Spinal cord (tissue), 9 donors: ENCODE measurements at regions not wholly inside any gene's neighbourhood (a gene's known extent, or its start where the extent isn't known, plus 50 kb on each side); places are given as distances from the start of the nearest gene placed in this dataset.

ENCODE experiments used
- DNase-seq, 6 donors: peaks; one replicate each; pipeline versions ENCODE4 v3.0.0 to v3.0.0-alpha.2; 2013 to 2015; ENCODE audit warnings: low spot score in 6 of 6, low read depth in 4 of 6
- H3K27ac ChIP-seq: one replicate; pipeline ENCODE4 v1.5.1; 2013; ENCODE audit warnings: low read depth, low read length, control low read depth
- H3K27me3 ChIP-seq: one replicate; pipeline ENCODE4 v1.6.1; 2013; ENCODE audit warnings: low read length; ENCODE audit not compliant: control insufficient read depth, insufficient read depth
- H3K36me3 ChIP-seq: one replicate; pipeline ENCODE4 v1.6.1; 2013; ENCODE audit warnings: low read length; ENCODE audit not compliant: control insufficient read depth, insufficient read depth
- H3K4me1 ChIP-seq: one replicate; pipeline ENCODE4 v1.6.1; 2013; ENCODE audit warnings: low read length; ENCODE audit not compliant: control insufficient read depth, insufficient read depth
- H3K4me3 ChIP-seq: one replicate; pipeline ENCODE4 v1.5.1; 2013; ENCODE audit warnings: low read depth, low read length, control low read depth
- H3K9me3 ChIP-seq: one replicate; pipeline ENCODE4 v1.6.1; 2013; ENCODE audit warnings: low read length; ENCODE audit not compliant: control insufficient read depth, insufficient read depth
- WGBS: methylation state at CpG from one replicate; pipeline ENCODE4 v1.1.5; 2013; ENCODE audit warnings: missing lambda C conversion rate; ENCODE audit not compliant: insufficient coverage; 5-methylcytosine and 5-hydroxymethylcytosine counted together
- donor health status: healthy.

DNA sequence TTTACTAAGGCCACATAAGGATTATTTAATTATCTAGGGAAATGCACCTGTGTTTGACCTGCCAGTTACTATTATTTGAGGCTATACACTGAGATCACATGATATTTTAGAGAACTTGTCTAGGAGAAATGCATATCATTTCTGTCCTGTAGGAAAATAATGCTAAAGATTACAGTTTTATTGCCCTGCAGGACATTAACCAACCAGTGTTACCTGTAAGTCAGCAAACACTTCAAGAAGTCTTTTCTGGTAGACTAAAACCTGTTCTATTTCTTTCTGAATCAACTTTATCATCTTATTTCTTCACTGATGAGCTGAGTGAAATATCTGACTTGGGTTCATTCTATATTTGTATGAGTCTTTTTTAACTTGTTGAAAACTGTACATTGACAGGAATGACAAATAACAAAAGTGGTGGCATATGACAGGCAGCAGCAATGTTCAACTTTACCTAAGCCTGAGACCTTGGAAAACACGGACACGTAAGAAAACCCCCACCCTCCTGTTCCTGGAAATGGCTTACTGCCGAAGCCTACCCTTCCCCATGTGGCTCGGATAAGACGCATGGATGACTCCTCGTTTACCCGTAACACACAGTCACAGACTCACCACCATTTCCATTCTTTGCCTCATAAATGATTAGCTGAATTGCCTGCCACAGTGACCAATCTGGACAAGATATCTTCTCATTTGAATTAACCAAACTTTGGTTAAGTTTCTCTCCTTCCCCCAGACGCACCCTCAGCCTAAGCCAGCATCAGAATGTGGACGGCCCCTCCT is 118.0 kb upstream of the CD93 start:
- H3K9me3 ChIP-seq, result no peaks in the 10 kb centered on the region
- H3K27ac ChIP-seq, result no peak overlapping the region
- H3K4me3 ChIP-seq, result no peak overlapping the region
- H3K36me3 ChIP-seq, result no peaks in the 10 kb centered on the region
- DNase-seq, result no peak
- H3K4me1 ChIP-seq, result peaks cover 30% of the 10 kb centered on the region
- H3K27me3 ChIP-seq, result peaks cover 2% of the 10 kb centered on the region
- WGBS, result 61% methylated on average over 9 of the region's 9 CpGs

GRCh38 chr20:23203310-23203709 is 117.2 kb upstream of the CD93 start:
- no peak overlapping the region for H3K27ac ChIP-seq
- DNase-seq, result peak in 1 of 6 donors; percentile 54
- no peaks in the 10 kb centered on the region for H3K9me3 ChIP-seq
- H3K4me1 ChIP-seq, result peaks cover 30% of the 10 kb centered on the region
- WGBS, result 61% methylated on average over 2 of the region's 2 CpGs
- no peaks in the 10 kb centered on the region for H3K36me3 ChIP-seq
- peaks cover 2% of the 10 kb centered on the region for H3K27me3 ChIP-seq
- no peak overlapping the region for H3K4me3 ChIP-seq

- no peaks in the 10 kb centered on the region for H3K36me3 ChIP-seq
- no peak overlapping the region for H3K4me3 ChIP-seq
- H3K27me3 ChIP-seq, result peaks cover 2% of the 10 kb centered on the region
- no peak overlapping the region for H3K27ac ChIP-seq
- H3K4me1 ChIP-seq, result peaks cover 25% of the 10 kb centered on the region
- no peaks in the 10 kb centered on the region for H3K9me3 ChIP-seq
- 88% methylated on average over 6 of the region's 6 CpGs for WGBS
- DNase-seq, result no peak
Measured at GRCh38 chr20:23201658-23202057, 115.5 kb upstream of the CD93 start.

DNA sequence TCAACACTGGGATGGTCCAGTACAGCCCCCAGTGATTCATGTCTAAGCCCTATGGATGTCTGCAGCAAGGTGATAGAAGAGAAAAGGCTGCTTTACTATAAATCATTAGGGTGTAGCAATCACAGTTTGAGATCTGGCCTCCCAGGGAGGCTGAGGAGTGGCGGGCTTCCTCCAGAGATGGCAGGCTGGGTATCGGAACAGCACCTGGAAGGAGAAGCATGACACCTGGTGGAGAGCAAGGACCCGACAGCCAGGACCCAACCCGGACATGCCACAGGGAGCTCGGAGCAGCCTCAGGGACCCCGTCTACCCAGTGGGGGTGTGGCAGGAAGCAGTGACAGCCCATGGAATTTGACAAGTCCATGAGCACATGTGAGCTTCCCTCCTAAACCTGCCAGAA is 114.8 kb upstream of the CD93 start:
- no peak for DNase-seq
- peaks cover 2% of the 10 kb centered on the region for H3K27me3 ChIP-seq
- no peak overlapping the region for H3K27ac ChIP-seq
- 58% methylated on average over 6 of the region's 6 CpGs for WGBS
- no peaks in the 10 kb centered on the region for H3K9me3 ChIP-seq
- H3K4me1 ChIP-seq, result peaks cover 18% of the 10 kb centered on the region
- no peak overlapping the region for H3K4me3 ChIP-seq
- H3K36me3 ChIP-seq, result no peaks in the 10 kb centered on the region

DNA sequence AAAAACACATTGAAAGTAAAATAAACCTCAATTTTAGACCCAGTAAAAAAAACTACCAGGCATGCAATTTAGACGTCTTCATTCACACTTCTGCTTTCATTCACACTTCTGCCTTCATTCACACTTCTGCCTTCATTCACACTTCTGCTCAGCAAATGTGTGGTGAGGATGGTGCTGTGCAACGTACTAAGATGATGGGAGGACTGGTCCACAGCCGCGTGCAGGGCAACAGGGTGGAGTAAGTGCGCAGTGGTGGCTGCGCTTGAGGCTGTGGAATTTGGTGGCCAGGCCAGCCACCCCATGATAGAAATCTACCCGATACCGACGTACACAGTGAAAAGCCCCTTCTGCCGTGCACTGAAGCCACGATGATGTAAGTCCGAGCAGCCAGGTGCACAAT is 114.3 kb upstream of the CD93 start:
- H3K27ac ChIP-seq, result no peak overlapping the region
- WGBS, result 94% methylated on average over 11 of the region's 12 CpGs
- no peaks in the 10 kb centered on the region for H3K9me3 ChIP-seq
- H3K36me3 ChIP-seq, result no peaks in the 10 kb centered on the region
- DNase-seq, result no peak
- H3K27me3 ChIP-seq, result peaks cover 2% of the 10 kb centered on the region
- H3K4me1 ChIP-seq, result peaks cover 13% of the 10 kb centered on the region
- H3K4me3 ChIP-seq, result no peak overlapping the region

- 57% methylated on average over 1 of the region's 3 CpGs for WGBS
- Histone ChIP-seq H3K36me3 (no peaks in the 10 kb centered on the region), H3K27me3 (no peaks in the 10 kb centered on the region), H3K4me3 (no peak overlapping the region), H3K27ac (no peak overlapping the region), H3K4me1 (peaks cover 2% of the 10 kb centered on the region), H3K9me3 (no peaks in the 10 kb centered on the region)
- DNase-seq, result no peak
Measured at GRCh38 chr20:23199356-23199755, 113.2 kb upstream of the CD93 start.

- Histone ChIP-seq H3K4me1 (no peaks in the 10 kb centered on the region), H3K27ac (no peak overlapping the region), H3K27me3 (no peaks in the 10 kb centered on the region), H3K4me3 (no peak overlapping the region), H3K9me3 (no peaks in the 10 kb centered on the region), H3K36me3 (no peaks in the 10 kb centered on the region)
- no peak for DNase-seq
Measured at GRCh38 chr20:23198815-23199214, 112.7 kb upstream of the CD93 start.

DNA sequence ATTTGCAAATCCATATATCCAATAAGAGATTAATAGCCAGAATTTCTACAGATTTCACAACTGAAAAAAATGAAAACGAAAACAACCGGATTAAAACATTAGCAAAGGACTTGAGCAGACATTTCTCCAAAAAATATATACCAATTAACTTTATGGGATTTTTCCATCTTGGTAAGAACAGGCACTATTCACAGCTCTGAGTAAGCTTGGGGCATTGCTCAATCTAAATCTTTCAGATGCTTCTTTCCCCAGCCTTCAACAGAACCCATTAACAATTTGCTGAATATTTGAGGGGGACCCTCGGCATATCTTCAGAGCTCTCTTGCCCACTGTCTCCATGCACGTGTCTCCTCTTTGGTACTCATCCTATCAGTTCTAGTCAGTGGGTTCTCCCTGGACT is 111.7 kb upstream of the CD93 start:
- WGBS, result 84% methylated on average over 4 of the region's 4 CpGs
- no peaks in the 10 kb centered on the region for H3K4me1 ChIP-seq

GRCh38 chr20:23195636-23196035 is 109.5 kb upstream of the CD93 start:
- Histone ChIP-seq H3K4me3 (no peak overlapping the region), H3K27me3 (no peaks in the 10 kb centered on the region), H3K27ac (no peak overlapping the region), H3K9me3 (no peaks in the 10 kb centered on the region), H3K36me3 (no peaks in the 10 kb centered on the region), H3K4me1 (no peaks in the 10 kb centered on the region)
- no CpG with 5 or more reads among the region's 1 CpG for WGBS
- no peak for DNase-seq

More for the DNA sequence above, 111.7 kb upstream of the CD93 start:
- Histone ChIP-seq H3K36me3 (no peaks in the 10 kb centered on the region), H3K9me3 (no peaks in the 10 kb centered on the region), H3K27me3 (no peaks in the 10 kb centered on the region), H3K27ac (no peak overlapping the region), H3K4me3 (no peak overlapping the region)
- DNase-seq, result no peak

DNA sequence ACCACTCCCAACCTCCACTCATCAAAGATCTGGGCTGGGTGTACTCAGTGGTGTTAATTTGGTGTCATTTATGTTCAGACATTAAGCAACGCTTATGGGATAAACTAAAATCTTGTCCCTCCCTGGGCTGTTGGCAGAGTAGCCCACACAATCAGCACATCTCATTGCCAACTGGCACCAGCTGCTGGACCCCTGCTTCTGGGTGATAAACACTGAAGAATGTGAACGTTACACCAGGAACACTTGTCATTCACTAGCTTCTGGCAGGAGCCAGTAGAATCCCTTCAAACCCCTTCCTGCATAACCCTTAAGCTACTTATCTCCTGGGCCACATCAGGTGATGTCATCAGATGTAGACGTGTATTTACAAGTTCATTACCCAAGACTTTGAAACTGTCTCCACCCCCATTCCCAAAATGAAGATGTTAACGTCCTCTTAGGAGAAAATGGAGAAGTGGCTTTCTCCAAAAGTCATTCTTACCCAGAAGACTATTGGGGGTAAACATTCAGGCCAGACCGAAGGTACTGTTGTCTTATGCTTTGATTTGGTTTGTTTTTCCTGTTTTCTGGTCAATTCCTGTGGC is 107.8 kb upstream of the CD93 start:
- Histone ChIP-seq H3K27ac (no peak overlapping the region), H3K4me3 (no peak overlapping the region), H3K4me1 (no peaks in the 10 kb centered on the region), H3K36me3 (no peaks in the 10 kb centered on the region), H3K9me3 (no peaks in the 10 kb centered on the region), H3K27me3 (no peaks in the 10 kb centered on the region)
- 67% methylated on average over 2 of the region's 5 CpGs for WGBS
- no peak for DNase-seq
